ENCODE measurements at regions not wholly inside any gene's neighbourhood (a gene's known extent, or its start where the extent isn't known, plus 50 kb on each side); places are given as distances from the start of the nearest gene placed in this dataset.

DNA sequence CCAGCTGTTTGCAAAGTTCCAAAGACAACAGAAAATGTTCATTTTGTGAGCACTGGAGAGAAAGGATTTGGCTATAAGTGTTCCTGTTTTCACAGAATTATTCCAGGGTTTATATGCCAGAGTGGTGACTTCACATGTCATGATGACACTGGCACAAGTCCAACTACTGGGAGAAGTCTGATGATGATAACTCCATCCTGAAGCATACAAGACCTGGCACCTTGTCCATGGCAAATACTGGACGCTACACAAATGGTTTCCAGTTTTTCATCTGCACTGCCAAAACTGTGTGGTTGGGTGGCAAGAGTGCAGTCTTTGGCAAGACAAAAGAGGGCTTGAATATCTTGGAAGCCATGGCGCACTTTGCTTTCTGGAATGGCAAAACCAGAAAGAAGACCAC is 385.0 kb downstream of the CDH11 start:
- H3K4me3 ChIP-seq (ENCODE audit: low read depth, low read length): no peak overlapping the region
- no peak overlapping the region for H3K27ac ChIP-seq (ENCODE audit: low read depth, low read length)
- no peaks in the 10 kb centered on the region for H3K79me2 ChIP-seq (ENCODE audit: control insufficient read depth, insufficient read depth, low read length, unreplicated experiment)
- H3K4me1 ChIP-seq (ENCODE audit: control insufficient read depth, insufficient read depth, low read length, unreplicated experiment): peaks cover 13% of the 10 kb centered on the region
- H2AFZ ChIP-seq (ENCODE audit: low read length, unreplicated experiment): no peak overlapping the region
- no peaks in the 10 kb centered on the region for H3K36me3 ChIP-seq (ENCODE audit: insufficient read depth, low read length)
- no peaks in the 10 kb centered on the region for H3K27me3 ChIP-seq (ENCODE audit: insufficient read depth, low read length)

GRCh38 chr16:64731891-64732290 is 390.0 kb downstream of the CDH11 start:
- H3K36me3 ChIP-seq (ENCODE audit: insufficient read depth, low read length): no peaks in the 10 kb centered on the region
- H2AFZ ChIP-seq (ENCODE audit: low read length, unreplicated experiment): no peak overlapping the region
- no peak overlapping the region for H3K27ac ChIP-seq (ENCODE audit: low read depth, low read length)
- H3K4me3 ChIP-seq (ENCODE audit: low read depth, low read length): no peak overlapping the region
- H3K27me3 ChIP-seq (ENCODE audit: insufficient read depth, low read length): no peaks in the 10 kb centered on the region
- H3K79me2 ChIP-seq (ENCODE audit: control insufficient read depth, insufficient read depth, low read length, unreplicated experiment): no peaks in the 10 kb centered on the region
- peaks cover 4% of the 10 kb centered on the region for H3K4me1 ChIP-seq (ENCODE audit: control insufficient read depth, insufficient read depth, low read length, unreplicated experiment)

GRCh38 chr16:64730261-64730660 is 391.6 kb downstream of the CDH11 start:
- no peaks in the 10 kb centered on the region for H3K36me3 ChIP-seq (ENCODE audit: insufficient read depth, low read length)
- peaks cover 4% of the 10 kb centered on the region for H3K4me1 ChIP-seq (ENCODE audit: control insufficient read depth, insufficient read depth, low read length, unreplicated experiment)
- no peaks in the 10 kb centered on the region for H3K79me2 ChIP-seq (ENCODE audit: control insufficient read depth, insufficient read depth, low read length, unreplicated experiment)
- H3K27me3 ChIP-seq (ENCODE audit: insufficient read depth, low read length): no peaks in the 10 kb centered on the region
- no peak overlapping the region for H2AFZ ChIP-seq (ENCODE audit: low read length, unreplicated experiment)
- no peak overlapping the region for H3K4me3 ChIP-seq (ENCODE audit: low read depth, low read length)
- no peak overlapping the region for H3K27ac ChIP-seq (ENCODE audit: low read depth, low read length)

DNA sequence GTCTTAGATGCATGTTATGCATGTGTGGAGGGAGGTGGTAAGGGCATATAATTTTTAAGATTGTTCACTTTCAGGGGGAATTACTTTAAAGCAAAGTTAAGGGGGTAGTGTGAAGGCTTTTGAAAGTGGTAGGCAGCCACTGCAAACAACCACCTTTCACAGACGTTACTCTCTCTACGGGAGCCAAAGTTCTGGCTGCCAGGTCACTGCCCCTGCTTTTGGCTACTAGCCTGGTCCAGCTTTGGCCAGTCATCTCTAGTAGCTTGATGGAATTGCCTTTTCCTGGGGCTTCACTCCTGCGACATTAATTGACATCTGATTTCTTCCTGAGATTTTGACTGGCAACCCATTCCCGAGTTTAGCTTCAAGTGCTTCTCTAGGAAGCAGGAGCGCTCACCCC is 397.5 kb downstream of the CDH11 start:
- H3K27ac ChIP-seq (ENCODE audit: low read depth, low read length): no peak overlapping the region

DNA sequence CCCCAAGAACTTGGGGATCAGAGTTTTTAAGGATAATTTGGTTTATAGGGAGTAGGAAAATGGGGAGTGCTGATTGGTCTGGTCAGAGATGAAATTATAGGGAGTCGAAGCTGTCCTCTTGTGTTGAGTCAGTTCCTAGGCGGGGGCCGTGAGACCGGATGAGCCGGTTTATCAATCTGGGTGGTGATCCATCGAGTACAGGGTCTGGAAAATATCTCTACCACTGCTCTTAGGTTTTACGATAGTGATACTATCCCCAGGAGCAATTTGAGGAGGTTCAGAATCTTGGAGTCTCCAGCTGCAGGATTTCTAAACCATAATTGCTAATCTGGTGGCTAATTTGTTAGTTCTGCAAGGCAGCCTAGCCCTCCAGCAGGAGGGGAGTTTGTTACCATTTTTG is 403.4 kb downstream of the CDH11 start:
- Histone ChIP-seq H3K36me3 (ENCODE audit: insufficient read depth, low read length) (no peaks in the 10 kb centered on the region), H3K27ac (ENCODE audit: low read depth, low read length) (no peak overlapping the region), H3K4me1 (ENCODE audit: control insufficient read depth, insufficient read depth, low read length, unreplicated experiment) (no peaks in the 10 kb centered on the region), H3K4me3 (ENCODE audit: low read depth, low read length) (no peak overlapping the region), H3K79me2 (ENCODE audit: control insufficient read depth, insufficient read depth, low read length, unreplicated experiment) (no peaks in the 10 kb centered on the region), H2AFZ (ENCODE audit: low read length, unreplicated experiment) (no peak overlapping the region), H3K27me3 (ENCODE audit: insufficient read depth, low read length) (no peaks in the 10 kb centered on the region)

More for the DNA sequence above, 397.5 kb downstream of the CDH11 start:
- Histone ChIP-seq H3K4me3 (ENCODE audit: low read depth, low read length) (no peak overlapping the region), H3K27me3 (ENCODE audit: insufficient read depth, low read length) (no peaks in the 10 kb centered on the region), H3K36me3 (ENCODE audit: insufficient read depth, low read length) (no peaks in the 10 kb centered on the region), H2AFZ (ENCODE audit: low read length, unreplicated experiment) (no peak overlapping the region), H3K79me2 (ENCODE audit: control insufficient read depth, insufficient read depth, low read length, unreplicated experiment) (no peaks in the 10 kb centered on the region), H3K4me1 (ENCODE audit: control insufficient read depth, insufficient read depth, low read length, unreplicated experiment) (no peaks in the 10 kb centered on the region)

GRCh38 chr16:64717871-64718270 is 404.0 kb downstream of the CDH11 start:
- Histone ChIP-seq H2AFZ (ENCODE audit: low read length, unreplicated experiment) (no peak overlapping the region), H3K36me3 (ENCODE audit: insufficient read depth, low read length) (no peaks in the 10 kb centered on the region), H3K4me1 (ENCODE audit: control insufficient read depth, insufficient read depth, low read length, unreplicated experiment) (no peaks in the 10 kb centered on the region), H3K27me3 (ENCODE audit: insufficient read depth, low read length) (no peaks in the 10 kb centered on the region), H3K79me2 (ENCODE audit: control insufficient read depth, insufficient read depth, low read length, unreplicated experiment) (no peaks in the 10 kb centered on the region), H3K4me3 (ENCODE audit: low read depth, low read length) (no peak overlapping the region), H3K27ac (ENCODE audit: low read depth, low read length) (no peak overlapping the region)

- no peak overlapping the region for H3K27ac ChIP-seq (ENCODE audit: low read depth, low read length)
- H2AFZ ChIP-seq (ENCODE audit: low read length, unreplicated experiment): no peak overlapping the region
- no peaks in the 10 kb centered on the region for H3K4me1 ChIP-seq (ENCODE audit: control insufficient read depth, insufficient read depth, low read length, unreplicated experiment)
- H3K79me2 ChIP-seq (ENCODE audit: control insufficient read depth, insufficient read depth, low read length, unreplicated experiment): no peaks in the 10 kb centered on the region
- H3K36me3 ChIP-seq (ENCODE audit: insufficient read depth, low read length): no peaks in the 10 kb centered on the region
- H3K4me3 ChIP-seq (ENCODE audit: low read depth, low read length): no peak overlapping the region
- H3K27me3 ChIP-seq (ENCODE audit: insufficient read depth, low read length): no peaks in the 10 kb centered on the region
Measured at GRCh38 chr16:64715624-64716023, 406.2 kb downstream of the CDH11 start.

- Histone ChIP-seq H3K4me1 (ENCODE audit: control insufficient read depth, insufficient read depth, low read length, unreplicated experiment) (no peaks in the 10 kb centered on the region), H3K27ac (ENCODE audit: low read depth, low read length) (no peak overlapping the region), H3K36me3 (ENCODE audit: insufficient read depth, low read length) (no peaks in the 10 kb centered on the region), H3K27me3 (ENCODE audit: insufficient read depth, low read length) (0 out of 2 replicates have a peak, but pooled peaks cover 4% of the 10 kb centered on the region), H2AFZ (ENCODE audit: low read length, unreplicated experiment) (no peak overlapping the region), H3K79me2 (ENCODE audit: control insufficient read depth, insufficient read depth, low read length, unreplicated experiment) (no peaks in the 10 kb centered on the region), H3K4me3 (ENCODE audit: low read depth, low read length) (no peak overlapping the region)
Measured at GRCh38 chr16:64712026-64712425, 409.8 kb downstream of the CDH11 start.

DNA sequence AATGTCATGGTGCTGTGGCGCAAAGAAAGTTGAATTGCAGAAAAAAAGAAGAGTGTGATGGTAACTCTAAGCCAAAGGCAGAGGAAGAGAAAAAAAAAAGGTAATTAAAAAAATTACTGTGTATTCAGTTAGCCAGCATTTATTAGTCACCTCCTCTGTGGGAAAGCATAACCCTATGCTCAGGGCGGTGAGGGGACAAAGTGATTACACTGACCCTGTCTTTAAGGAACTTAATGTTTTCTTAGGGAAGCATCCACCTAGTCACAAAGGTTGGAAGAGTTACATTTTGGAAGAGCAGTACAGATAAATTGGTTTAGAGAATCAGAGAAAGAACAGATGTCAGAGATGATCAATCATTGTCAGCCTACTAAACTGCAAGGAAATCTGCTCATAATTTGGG is 410.3 kb downstream of the CDH11 start:
- H3K27ac ChIP-seq (ENCODE audit: low read depth, low read length): no peak overlapping the region

GRCh38 chr16:64711026-64711425 is 410.8 kb downstream of the CDH11 start:
- Histone ChIP-seq H3K4me1 (ENCODE audit: control insufficient read depth, insufficient read depth, low read length, unreplicated experiment) (no peaks in the 10 kb centered on the region), H3K27me3 (ENCODE audit: insufficient read depth, low read length) (0 out of 2 replicates have a peak, but pooled peaks cover 4% of the 10 kb centered on the region), H2AFZ (ENCODE audit: low read length, unreplicated experiment) (no peak overlapping the region), H3K36me3 (ENCODE audit: insufficient read depth, low read length) (no peaks in the 10 kb centered on the region), H3K27ac (ENCODE audit: low read depth, low read length) (no peak overlapping the region), H3K79me2 (ENCODE audit: control insufficient read depth, insufficient read depth, low read length, unreplicated experiment) (no peaks in the 10 kb centered on the region), H3K4me3 (ENCODE audit: low read depth, low read length) (no peak overlapping the region)

More for the DNA sequence above, 410.3 kb downstream of the CDH11 start:
- no peaks in the 10 kb centered on the region for H3K79me2 ChIP-seq (ENCODE audit: control insufficient read depth, insufficient read depth, low read length, unreplicated experiment)
- no peaks in the 10 kb centered on the region for H3K4me1 ChIP-seq (ENCODE audit: control insufficient read depth, insufficient read depth, low read length, unreplicated experiment)
- H3K4me3 ChIP-seq (ENCODE audit: low read depth, low read length): no peak overlapping the region
- H3K36me3 ChIP-seq (ENCODE audit: insufficient read depth, low read length): no peaks in the 10 kb centered on the region
- H3K27me3 ChIP-seq (ENCODE audit: insufficient read depth, low read length): 0 out of 2 replicates have a peak, but pooled peaks cover 4% of the 10 kb centered on the region
- no peak overlapping the region for H2AFZ ChIP-seq (ENCODE audit: low read length, unreplicated experiment)

DNA sequence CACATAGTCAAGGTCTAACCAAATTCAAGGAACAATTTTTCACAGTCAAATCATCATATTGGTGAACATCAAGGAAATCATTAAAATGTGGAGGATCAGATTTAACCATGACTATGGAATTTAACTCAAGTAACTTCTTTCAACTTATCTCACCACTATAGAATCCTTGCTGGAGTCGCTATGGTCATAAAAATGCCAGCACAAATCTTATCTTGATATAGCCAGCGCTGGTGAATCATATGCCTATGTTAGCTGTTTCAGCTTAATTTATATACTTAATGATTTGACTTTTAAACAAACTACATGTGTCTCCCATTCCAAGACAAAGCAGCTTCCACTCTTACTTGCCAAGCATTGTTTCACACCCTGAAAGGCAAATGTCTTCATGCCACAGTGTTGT is 416.4 kb downstream of the CDH11 start:
- no peak overlapping the region for H2AFZ ChIP-seq (ENCODE audit: low read length, unreplicated experiment)
- no peaks in the 10 kb centered on the region for H3K4me1 ChIP-seq (ENCODE audit: control insufficient read depth, insufficient read depth, low read length, unreplicated experiment)
- no peaks in the 10 kb centered on the region for H3K79me2 ChIP-seq (ENCODE audit: control insufficient read depth, insufficient read depth, low read length, unreplicated experiment)
- 0 out of 2 replicates have a peak, but pooled peaks cover 4% of the 10 kb centered on the region for H3K27me3 ChIP-seq (ENCODE audit: insufficient read depth, low read length)
- no peak overlapping the region for H3K4me3 ChIP-seq (ENCODE audit: low read depth, low read length)
- no peaks in the 10 kb centered on the region for H3K36me3 ChIP-seq (ENCODE audit: insufficient read depth, low read length)
- H3K27ac ChIP-seq (ENCODE audit: low read depth, low read length): no peak overlapping the region

Measured in ACC112 (cell line).